Erythroblast (primary cell): ENCODE measurements at regions not wholly inside any gene's neighbourhood (a gene's known extent, or its start where the extent isn't known, plus 50 kb on each side); places are given as distances from the start of the nearest gene placed in this dataset.

Experiments
- GATA1 ChIP-seq: IDR thresholded peaks from 2 replicates; pipeline ENCODE4 v1.6.1; 2011; ENCODE audit warnings: low read depth, mild to moderate bottlenecking, control low read depth, low read length, moderate library complexity
- POLR2A ChIP-seq: IDR thresholded peaks from 2 replicates; pipeline ENCODE4 v1.6.1; 2011; ENCODE audit warnings: mild to moderate bottlenecking, low read length

DNA sequence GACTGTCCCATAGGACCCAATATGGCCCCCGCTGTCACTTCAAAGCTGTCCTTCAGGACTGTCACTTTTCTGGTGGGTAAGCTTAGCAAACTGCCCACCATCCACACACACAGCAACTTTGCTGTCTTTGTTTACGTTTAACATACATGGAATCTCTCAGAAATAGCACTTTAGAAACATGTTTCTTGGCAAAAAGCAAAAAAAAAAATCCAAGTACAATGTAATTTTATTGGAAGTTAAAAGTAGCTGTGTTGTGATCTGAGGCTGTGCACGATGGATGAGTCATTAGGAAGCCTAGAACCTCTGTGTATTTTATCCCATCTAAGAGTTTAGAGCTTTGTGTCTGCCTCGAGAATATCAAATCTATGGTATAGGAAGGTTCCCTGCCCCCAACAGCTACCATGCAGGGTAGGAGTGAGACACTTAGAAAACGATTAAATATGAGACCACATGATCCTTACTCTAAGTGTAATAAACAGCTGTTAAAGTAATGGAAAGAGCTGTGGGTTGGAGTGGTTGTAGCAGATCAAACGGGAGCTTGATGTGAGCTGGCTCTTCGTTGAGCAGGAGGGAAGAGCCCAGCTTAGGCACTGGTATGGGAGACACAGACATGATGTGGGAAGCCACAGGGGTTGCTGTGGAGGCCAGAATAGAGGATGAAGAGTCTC lies 119.5 kb downstream of the PLEKHG1 start:
- TF ChIP-seq POLR2A (no peak), GATA1 (no peak)
